Vagina (tissue), 2 donors: ENCODE measurements at regions not wholly inside any gene's neighbourhood (a gene's known extent, or its start where the extent isn't known, plus 50 kb on each side); places are given as distances from the start of the nearest gene placed in this dataset.

Experiments used
- POLR2A ChIP-seq, 2 donors: fragments of 450-650 bp; IDR thresholded peaks; one replicate each; pipeline ENCODE4 v1.6.1; 2017; ENCODE audit warnings: antibody characterized with exemption in 2 of 2, mild to moderate bottlenecking in 2 of 2, moderate library complexity in 2 of 2
- POLR2AphosphoS5 ChIP-seq, 2 donors: sonication (generic); formaldehyde crosslinking; IDR thresholded peaks; one replicate each; pipeline ENCODE4 v1.9.0; 2017; ENCODE audit warnings: antibody characterized with exemption in 2 of 2, mild to moderate bottlenecking in 2 of 2, low read depth in 1 of 2; ENCODE audit not compliant: insufficient read depth in 1 of 2
- TF ChIP-seq, protein P1 (sequence below), 3 experiments: fragments of 450-650 bp in 2 of 3; fragments of 200-600 bp in 1 of 3; sonication (generic) in 1 of 3; IDR thresholded peaks; one replicate each; pipeline ENCODE4 v1.5.1; 2017 to 2019; ENCODE audit warnings: antibody characterized with exemption in 3 of 3, mild to moderate bottlenecking in 2 of 3, moderate library complexity in 2 of 3

DNA sequence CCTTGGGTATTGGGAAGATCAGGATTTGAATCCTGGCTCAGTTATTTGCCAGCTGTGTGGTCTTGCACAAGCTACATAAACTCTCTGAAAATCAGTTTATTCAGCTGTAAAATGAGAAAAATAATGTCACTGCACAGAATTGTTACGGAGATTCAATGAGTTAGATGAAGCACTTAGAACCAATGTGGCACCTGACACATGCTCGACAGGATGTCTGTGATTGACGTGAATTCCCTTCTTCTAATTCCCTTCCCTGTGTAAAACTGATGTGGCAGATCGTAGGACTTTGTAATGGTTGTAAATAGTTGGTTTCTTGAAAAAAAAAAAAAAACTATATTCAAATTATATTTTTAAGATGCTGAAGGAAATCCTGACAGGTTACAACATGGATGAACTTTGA lies 249.9 kb upstream of the MKLN1 start:
- TF ChIP-seq POLR2AphosphoS5 (IDR thresholded peaks at IDR 0.05; ENCODE audit: insufficient read depth in 1 of 2, low read depth in 1 of 2) (no peak), POLR2A (IDR thresholded peaks at IDR 0.05) (no peak)
- TF ChIP-seq, protein P1, sequence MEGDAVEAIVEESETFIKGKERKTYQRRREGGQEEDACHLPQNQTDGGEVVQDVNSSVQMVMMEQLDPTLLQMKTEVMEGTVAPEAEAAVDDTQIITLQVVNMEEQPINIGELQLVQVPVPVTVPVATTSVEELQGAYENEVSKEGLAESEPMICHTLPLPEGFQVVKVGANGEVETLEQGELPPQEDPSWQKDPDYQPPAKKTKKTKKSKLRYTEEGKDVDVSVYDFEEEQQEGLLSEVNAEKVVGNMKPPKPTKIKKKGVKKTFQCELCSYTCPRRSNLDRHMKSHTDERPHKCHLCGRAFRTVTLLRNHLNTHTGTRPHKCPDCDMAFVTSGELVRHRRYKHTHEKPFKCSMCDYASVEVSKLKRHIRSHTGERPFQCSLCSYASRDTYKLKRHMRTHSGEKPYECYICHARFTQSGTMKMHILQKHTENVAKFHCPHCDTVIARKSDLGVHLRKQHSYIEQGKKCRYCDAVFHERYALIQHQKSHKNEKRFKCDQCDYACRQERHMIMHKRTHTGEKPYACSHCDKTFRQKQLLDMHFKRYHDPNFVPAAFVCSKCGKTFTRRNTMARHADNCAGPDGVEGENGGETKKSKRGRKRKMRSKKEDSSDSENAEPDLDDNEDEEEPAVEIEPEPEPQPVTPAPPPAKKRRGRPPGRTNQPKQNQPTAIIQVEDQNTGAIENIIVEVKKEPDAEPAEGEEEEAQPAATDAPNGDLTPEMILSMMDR (IDR thresholded peaks at IDR 0.05), result no peak
